ENCODE measurements at regions not wholly inside any gene's neighbourhood (a gene's known extent, or its start where the extent isn't known, plus 50 kb on each side); places are given as distances from the start of the nearest gene placed in this dataset.
A peak's percentile ranks its signal among the peaks of the same experiment; 100 is the strongest.

GRCh38 chr6:125534430-125535263, 214.8 kb upstream of the HEY2 start:
- WGBS, 2 donors (ENCODE audit: low coverage in 1 of 2), result 25 to 31% methylated on average over 14 to 17 of the region's 17 CpGs
- TF ChIP-seq CTCF (IDR thresholded peaks at IDR 0.05), result no peak
- no peak for TF ChIP-seq POLR2A (IDR thresholded peaks at IDR 0.05)
- H3K4me3 ChIP-seq, result no peak overlapping the region
- H3K4me1 ChIP-seq, result peaks cover 0 to 8% (median 0%) of the 10 kb centered on the region in 3 donors
- H3K27ac ChIP-seq, result no peak overlapping the region
- H3K36me3 ChIP-seq, result no peaks in the 10 kb centered on the region
- peaks cover 27% of the 10 kb centered on the region for H3K27me3 ChIP-seq
- no peak for ATAC-seq
- no peaks in the 10 kb centered on the region for H3K9me3 ChIP-seq

GRCh38 chr6:125537090-125537489, 212.3 kb upstream of the HEY2 start:
- H3K9me3 ChIP-seq, result no peaks in the 10 kb centered on the region
- H3K27ac ChIP-seq, result no peak overlapping the region
- peaks cover 0 to 8% (median 0%) of the 10 kb centered on the region in 3 donors for H3K4me1 ChIP-seq
- H3K27me3 ChIP-seq, result peaks cover 38% of the 10 kb centered on the region
- no peak overlapping the region for H3K4me3 ChIP-seq
- TF ChIP-seq CTCF (IDR thresholded peaks at IDR 0.05), result no peak
- peak; percentile 12 for ATAC-seq
- WGBS, 2 donors (ENCODE audit: low coverage in 1 of 2), result 100% methylated on average over 2 of the region's 2 CpGs
- no peaks in the 10 kb centered on the region for H3K36me3 ChIP-seq

GRCh38 chr6:125539892-125540291, 209.5 kb upstream of the HEY2 start:
- TF ChIP-seq CTCF (IDR thresholded peaks at IDR 0.05) (no peak), POLR2A (IDR thresholded peaks at IDR 0.05) (no peak), POLR2AphosphoS5 (IDR thresholded peaks at IDR 0.05) (no peak), EP300 (IDR thresholded peaks at IDR 0.05) (no peak)
- Histone ChIP-seq H3K36me3 (no peaks in the 10 kb centered on the region), H3K9me3 (no peaks in the 10 kb centered on the region), H3K4me1 (peaks cover 0 to 2% (median 0%) of the 10 kb centered on the region in 3 donors), H3K4me3 (no peak overlapping the region), H3K27ac (no peak overlapping the region), H3K27me3 (peaks cover 23% of the 10 kb centered on the region)
- ATAC-seq, result no peak
- WGBS, 2 donors (ENCODE audit: low coverage in 1 of 2), result 40 to 90% methylated on average over 1 to 3 of the region's 3 CpGs

GRCh38 chr6:125544819-125545218, 204.6 kb upstream of the HEY2 start:
- TF ChIP-seq CTCF (IDR thresholded peaks at IDR 0.05), result no peak
- no peak for TF ChIP-seq POLR2AphosphoS5 (IDR thresholded peaks at IDR 0.05)
- TF ChIP-seq POLR2A (IDR thresholded peaks at IDR 0.05), result no peak
- no peak for TF ChIP-seq EP300 (IDR thresholded peaks at IDR 0.05)
- 73% methylated on average over 1 of the region's 1 CpG; no CpG with 5 or more reads in 1 of the 2 donors for WGBS, 2 donors (ENCODE audit: low coverage in 1 of 2)
- Histone ChIP-seq H3K36me3 (no peaks in the 10 kb centered on the region), H3K4me1 (peaks cover 0 to 6% (median 0%) of the 10 kb centered on the region in 3 donors), H3K27me3 (peaks cover 11% of the 10 kb centered on the region), H3K9me3 (no peaks in the 10 kb centered on the region), H3K27ac (no peak overlapping the region), H3K4me3 (no peak overlapping the region)
- ATAC-seq, result no peak

GRCh38 chr6:125546841-125547251, 202.6 kb upstream of the HEY2 start:
- Histone ChIP-seq H3K27ac (no peak overlapping the region), H3K9me3 (no peaks in the 10 kb centered on the region), H3K27me3 (no peaks in the 10 kb centered on the region), H3K36me3 (no peaks in the 10 kb centered on the region), H3K4me3 (no peak overlapping the region), H3K4me1 (peaks cover 0 to 6% (median 0%) of the 10 kb centered on the region in 3 donors)
- no peak for TF ChIP-seq EP300 (IDR thresholded peaks at IDR 0.05)
- TF ChIP-seq CTCF (IDR thresholded peaks at IDR 0.05), result no peak
- no peak for TF ChIP-seq POLR2AphosphoS5 (IDR thresholded peaks at IDR 0.05)
- no peak for TF ChIP-seq POLR2A (IDR thresholded peaks at IDR 0.05)
- 14 to 43% methylated on average over 1 to 4 of the region's 5 CpGs for WGBS, 2 donors (ENCODE audit: low coverage in 1 of 2)
- peak; percentile 17 for ATAC-seq
